ENCODE measurements at regions not wholly inside any gene's neighbourhood (a gene's known extent, or its start where the extent isn't known, plus 50 kb on each side); places are given as distances from the start of the nearest gene placed in this dataset.

GRCh38 chr6:56850626-56851025 lies 104.3 kb upstream of the BEND6 start:
- no peak for TF ChIP-seq EZH2 (IDR thresholded peaks at IDR 0.05; ENCODE audit: borderline replicate concordance, low read length)
- TF ChIP-seq, protein P1, sequence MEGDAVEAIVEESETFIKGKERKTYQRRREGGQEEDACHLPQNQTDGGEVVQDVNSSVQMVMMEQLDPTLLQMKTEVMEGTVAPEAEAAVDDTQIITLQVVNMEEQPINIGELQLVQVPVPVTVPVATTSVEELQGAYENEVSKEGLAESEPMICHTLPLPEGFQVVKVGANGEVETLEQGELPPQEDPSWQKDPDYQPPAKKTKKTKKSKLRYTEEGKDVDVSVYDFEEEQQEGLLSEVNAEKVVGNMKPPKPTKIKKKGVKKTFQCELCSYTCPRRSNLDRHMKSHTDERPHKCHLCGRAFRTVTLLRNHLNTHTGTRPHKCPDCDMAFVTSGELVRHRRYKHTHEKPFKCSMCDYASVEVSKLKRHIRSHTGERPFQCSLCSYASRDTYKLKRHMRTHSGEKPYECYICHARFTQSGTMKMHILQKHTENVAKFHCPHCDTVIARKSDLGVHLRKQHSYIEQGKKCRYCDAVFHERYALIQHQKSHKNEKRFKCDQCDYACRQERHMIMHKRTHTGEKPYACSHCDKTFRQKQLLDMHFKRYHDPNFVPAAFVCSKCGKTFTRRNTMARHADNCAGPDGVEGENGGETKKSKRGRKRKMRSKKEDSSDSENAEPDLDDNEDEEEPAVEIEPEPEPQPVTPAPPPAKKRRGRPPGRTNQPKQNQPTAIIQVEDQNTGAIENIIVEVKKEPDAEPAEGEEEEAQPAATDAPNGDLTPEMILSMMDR (conservative IDR thresholded peaks at IDR 0.05 in 1 of 2, IDR thresholded peaks at IDR 0.05 in 1 of 2; ENCODE audit: extremely low read depth in 1 of 2, insufficient read depth in 1 of 2, low read depth in 1 of 2, low read length in 2 of 2), result no peak
